Coronary artery (tissue), 2 donors: ENCODE measurements at regions not wholly inside any gene's neighbourhood (a gene's known extent, or its start where the extent isn't known, plus 50 kb on each side); places are given as distances from the start of the nearest gene placed in this dataset.

Experiments used
- DNase-seq: peaks from one replicate; pipeline ENCODE4 v3.0.0-alpha.2; 2017; ENCODE audit warnings: low spot score
- H3K27ac ChIP-seq, 2 donors: fragments of 200-600 bp; sonication (generic); one replicate each; pipeline ENCODE4 v1.5.1; 2016 to 2019
- H3K4me3 ChIP-seq: fragments of 200-600 bp; sonication (generic); 2 replicates; pipeline ENCODE4 v1.5.1; 2016; ENCODE audit warnings: mild to moderate bottlenecking, moderate library complexity
- CTCF ChIP-seq: fragments of 200-600 bp; sonication (generic); IDR thresholded peaks from one replicate; pipeline ENCODE4 v1.5.1; 2019; ENCODE audit warnings: antibody characterized with exemption

DNA sequence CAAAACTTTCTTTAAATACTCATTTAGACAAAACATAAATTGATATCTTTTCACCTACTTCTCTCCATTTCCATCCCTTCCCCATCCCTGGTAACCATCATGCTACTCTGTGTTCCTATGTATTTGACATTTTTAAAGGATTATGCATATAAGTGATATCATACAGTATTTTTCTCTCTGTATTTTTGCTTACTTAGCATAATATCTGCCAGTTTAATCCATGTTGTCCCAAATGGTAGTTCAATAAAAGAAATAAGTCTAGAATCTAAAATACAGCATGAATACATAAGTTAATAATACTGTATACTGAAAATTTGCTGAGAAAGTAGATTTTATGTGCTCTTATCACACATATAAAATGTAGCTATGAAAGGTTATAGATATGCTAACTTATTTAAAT lies 190.3 kb upstream of the NAV3 start:
- DNase-seq, result no peak
- no peak overlapping the region for H3K27ac ChIP-seq
- TF ChIP-seq CTCF, result no peak

GRCh38 chr12:77630790-77631445 lies 199.8 kb upstream of the NAV3 start:
- Histone ChIP-seq H3K4me3 (no peak overlapping the region), H3K27ac (no peak overlapping the region)
- no peak for TF ChIP-seq CTCF
- DNase-seq, result no peak

More for the DNA sequence above, 190.3 kb upstream of the NAV3 start:
- H3K4me3 ChIP-seq, result no peak overlapping the region

DNA sequence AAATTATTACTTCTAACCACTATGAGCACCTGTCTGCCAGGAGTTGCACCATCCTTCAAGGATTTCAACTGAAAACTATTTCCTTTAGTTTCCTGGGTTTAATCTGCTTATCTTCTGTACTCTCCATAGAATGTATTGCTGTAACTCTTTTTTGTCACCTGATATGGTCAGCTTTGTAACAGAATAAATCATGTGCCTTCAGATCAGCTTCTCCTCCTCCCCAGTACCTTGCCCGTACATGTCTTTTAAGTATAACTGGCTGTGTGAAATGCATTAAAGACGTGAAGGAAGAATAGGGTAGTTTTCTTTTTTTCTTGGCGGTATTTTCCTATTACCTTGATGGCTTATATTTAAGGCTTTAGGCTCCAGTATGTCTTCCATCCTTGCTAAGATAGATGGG lies 200.3 kb upstream of the NAV3 start:
- DNase-seq, result no peak
- TF ChIP-seq CTCF, result no peak
- Histone ChIP-seq H3K27ac (no peak overlapping the region), H3K4me3 (no peak overlapping the region)

DNA sequence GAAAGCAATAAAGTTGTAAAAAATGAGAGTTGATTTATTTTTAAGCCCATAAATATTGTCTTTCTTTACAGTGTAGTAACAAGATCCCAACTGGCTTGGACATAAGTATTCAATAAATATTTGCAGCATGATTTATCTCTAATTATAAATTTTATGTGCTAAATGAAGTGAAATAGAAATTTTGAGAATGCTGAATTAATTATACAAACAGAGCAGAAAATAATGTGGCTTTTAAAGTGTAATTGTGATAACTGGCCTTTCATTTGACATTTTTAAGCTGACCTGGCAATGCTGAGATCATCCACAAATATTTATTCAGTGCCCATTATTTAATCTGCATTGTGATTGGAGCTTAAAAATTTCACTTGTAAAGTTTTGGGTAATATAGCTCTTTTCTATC lies 201.6 kb upstream of the NAV3 start:
- no peak overlapping the region for H3K27ac ChIP-seq
- no peak overlapping the region for H3K4me3 ChIP-seq
- no peak for TF ChIP-seq CTCF
- DNase-seq, result no peak

DNA sequence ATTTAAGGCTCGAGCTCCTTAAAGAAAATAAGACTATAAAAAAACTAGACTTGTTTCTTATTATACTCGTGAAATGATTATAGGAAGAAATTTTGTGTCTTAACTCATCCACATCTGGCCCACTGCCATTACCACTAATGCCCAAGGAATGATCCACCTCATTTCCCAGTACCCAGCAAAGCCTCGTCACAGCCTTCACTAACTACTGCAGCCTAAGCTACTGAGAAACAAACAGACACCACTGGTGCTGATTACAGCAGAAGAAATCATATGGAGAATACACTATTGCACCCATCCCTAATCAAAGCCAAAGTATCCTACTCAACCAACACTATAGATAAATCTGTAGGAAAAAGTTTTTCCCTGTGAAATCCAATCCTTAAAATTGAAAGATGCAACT lies 205.3 kb upstream of the NAV3 start:
- no peak overlapping the region for H3K4me3 ChIP-seq
- TF ChIP-seq CTCF, result no peak
- DNase-seq, result no peak
- no peak overlapping the region for H3K27ac ChIP-seq

GRCh38 chr12:77619425-77619824 lies 211.3 kb upstream of the NAV3 start:
- Histone ChIP-seq H3K4me3 (no peak overlapping the region), H3K27ac (no peak overlapping the region)

More at GRCh38 chr12:77619425-77619824, 211.3 kb upstream of the NAV3 start:
- TF ChIP-seq CTCF, result no peak
- no peak for DNase-seq
